CD4-positive, alpha-beta T cell treated with Interleukin-10 for 1 hour (primary cell): ENCODE measurements at regions not wholly inside any gene's neighbourhood (a gene's known extent, or its start where the extent isn't known, plus 50 kb on each side); places are given as distances from the start of the nearest gene placed in this dataset.
"Not testable (repeated sequence)": the region's sequence is repeated elsewhere in the genome, so short reads cannot be mapped to it uniquely, and the experiment has no call there.

Source experiments
- DNase-seq: peaks from one replicate; pipeline ENCODE4 v3.0.0-alpha.2; 2020

DNA sequence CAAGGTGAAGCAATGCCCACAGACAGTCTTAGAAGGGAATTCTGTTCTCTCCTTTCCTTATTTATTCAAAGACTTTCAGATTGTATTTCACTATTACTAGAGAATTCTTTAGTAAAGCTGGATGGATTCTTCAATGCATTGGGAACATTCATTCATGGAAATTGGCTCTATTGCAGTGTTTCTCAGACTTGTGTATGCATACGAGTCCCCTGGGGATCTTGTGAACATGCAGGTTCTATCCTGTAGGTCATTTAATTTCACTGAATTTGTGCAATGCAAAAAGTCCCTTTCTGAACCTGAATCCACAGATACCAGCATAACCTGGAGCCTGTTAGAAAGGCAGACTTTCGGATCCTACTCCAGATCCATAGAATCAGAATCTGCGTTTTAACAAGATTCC, 160.9 kb upstream of the AHI1 start:
- DNase-seq = no peak

DNA sequence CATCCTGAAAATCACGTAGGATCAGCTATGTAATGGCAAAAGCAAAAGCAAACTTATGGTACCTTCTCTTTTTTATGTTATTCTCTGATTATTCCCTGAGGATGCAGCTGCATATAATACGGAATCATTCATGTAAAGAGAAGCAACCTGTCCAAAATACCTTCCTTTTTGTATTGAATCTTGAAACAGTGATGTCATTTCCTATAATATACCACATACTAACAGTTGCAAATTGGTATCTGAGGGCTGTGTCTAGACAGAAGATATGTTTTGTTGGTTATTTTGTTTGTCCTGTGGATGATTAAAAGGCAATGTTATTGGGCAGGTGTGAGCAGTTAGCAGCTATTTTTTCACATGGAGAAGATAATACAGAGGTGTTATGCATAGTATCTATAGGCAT, 161.4 kb upstream of the AHI1 start:
- no peak for DNase-seq

DNA sequence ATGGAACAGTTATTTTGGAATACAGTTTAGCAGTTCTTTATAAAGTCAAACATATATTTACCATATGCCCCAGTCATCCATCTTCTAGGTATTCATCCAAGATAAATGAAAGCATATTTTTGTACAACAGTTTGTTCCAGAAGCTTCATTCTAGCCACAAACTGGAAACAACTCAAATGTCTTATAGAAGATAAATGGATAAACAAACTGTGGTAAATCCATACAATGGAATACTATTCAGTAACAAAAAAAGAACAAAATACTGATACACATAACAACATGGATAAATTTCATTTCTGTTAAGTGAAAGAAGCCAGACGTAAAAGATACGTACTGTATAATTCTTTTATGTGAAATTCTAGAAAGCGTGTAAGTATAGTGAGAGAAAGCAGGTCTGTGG, 167.0 kb upstream of the AHI1 start:
- no peak for DNase-seq

DNA sequence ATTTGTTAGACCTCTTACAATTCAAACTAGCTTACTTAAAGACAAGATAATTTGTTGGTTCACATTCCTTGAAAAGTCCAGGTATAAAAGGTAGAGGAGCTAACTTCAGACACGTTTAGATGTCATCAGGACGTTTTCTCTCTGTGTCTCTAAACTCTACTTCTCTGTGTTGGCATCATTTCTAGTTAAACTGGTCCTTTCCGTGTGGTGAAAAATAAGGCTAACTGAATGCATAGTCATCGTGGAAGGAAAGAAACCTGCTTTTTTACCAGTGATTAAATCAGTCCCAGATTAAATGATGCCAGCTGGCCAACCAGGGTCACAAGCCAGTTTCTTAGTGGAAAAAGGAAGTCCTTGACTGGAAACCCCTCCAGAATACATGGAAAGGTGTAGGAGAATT, 168.4 kb upstream of the AHI1 start:
- no peak for DNase-seq

DNA sequence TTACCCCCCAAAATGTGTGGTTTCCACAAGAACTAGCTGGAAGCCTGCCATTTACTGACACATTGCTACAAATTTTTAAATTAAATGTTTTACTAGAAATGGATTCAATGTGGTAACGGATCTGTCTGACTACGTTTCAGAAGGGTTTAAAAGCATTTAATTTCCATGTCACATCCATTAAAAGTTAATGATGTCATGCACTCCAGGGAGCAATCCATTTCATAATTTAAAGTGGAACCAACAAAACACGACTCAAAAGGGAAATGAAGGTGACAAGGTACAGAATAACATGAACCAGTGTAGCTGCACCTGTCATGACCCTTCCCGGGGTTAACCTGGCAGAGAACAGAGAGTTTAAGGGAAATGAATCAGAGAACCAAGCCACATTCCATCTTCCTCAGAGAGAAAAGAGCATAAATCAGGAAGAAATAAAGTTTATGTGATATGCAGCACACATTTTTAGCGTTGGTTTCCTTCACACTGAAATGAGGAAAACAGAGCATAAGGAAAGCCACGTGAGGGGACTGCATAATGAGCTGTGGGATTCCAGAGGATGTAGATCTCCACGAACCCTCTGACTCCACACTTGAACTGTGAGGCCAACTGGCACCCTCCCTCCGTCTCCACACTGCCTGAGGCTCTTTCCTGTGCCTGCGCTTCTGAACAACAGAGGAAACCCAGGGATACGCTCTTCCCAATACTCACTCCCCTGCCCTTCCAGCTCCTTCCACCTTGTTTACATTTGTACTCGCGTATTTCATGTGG, 170.3 kb upstream of the AHI1 start:
- DNase-seq = no peak

DNA sequence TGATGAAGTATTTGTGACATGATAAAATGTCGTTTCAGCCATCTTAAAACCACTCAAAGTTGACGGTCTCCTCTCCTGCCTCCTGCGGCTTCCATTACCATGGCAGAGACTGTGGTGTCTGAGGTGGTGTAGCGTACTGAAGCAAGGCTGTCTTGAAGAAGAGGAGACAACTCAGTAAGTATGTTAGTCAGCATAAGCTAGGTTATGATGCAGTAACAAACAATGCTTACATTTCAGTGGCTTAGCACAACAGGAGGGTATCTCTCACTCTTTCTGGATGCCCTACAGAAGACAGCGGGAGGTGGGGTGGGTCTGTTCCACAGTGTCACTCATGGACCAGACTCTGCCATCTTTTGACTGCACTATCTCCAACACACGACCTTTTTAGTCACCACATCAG, 174.7 kb upstream of the AHI1 start:
- DNase-seq = no peak

DNA sequence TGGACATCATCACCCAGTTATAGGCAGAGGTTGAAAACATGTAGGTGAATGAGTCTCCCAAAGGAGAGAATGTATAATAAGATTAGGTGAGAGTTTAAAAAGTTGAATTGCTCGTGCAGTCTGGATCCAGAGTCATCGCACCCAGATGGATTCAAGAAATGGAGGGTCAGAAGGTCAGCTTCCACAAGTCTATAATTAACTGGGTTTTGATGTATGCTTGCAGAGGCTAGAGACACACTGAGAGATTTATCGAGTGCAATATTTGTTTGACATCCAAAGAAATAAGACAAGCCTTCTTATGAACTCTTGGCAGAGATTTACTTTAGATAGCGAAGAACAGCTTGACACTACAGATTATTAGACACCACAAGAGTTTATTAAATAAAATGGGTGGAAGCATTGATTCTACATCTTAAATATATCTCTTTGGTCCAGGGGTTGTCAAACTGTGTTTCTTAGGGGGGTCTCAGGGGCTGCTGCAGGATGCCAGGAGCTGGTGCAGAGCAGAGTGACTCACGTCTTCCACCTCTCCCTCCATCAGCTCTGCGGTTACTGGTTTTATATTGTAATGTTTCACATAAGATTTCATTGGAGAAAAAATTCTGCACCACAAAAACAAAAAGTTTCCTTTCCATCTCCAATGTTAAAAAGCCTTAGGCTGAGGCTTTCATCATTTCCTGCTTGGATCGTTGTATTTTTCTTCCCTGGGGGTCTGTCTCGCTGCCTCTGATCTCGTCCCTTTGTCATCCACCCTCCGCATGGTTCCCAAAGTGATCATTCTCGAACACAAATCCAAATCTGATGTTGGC, 176.2 kb upstream of the AHI1 start:
- no peak for DNase-seq

DNA sequence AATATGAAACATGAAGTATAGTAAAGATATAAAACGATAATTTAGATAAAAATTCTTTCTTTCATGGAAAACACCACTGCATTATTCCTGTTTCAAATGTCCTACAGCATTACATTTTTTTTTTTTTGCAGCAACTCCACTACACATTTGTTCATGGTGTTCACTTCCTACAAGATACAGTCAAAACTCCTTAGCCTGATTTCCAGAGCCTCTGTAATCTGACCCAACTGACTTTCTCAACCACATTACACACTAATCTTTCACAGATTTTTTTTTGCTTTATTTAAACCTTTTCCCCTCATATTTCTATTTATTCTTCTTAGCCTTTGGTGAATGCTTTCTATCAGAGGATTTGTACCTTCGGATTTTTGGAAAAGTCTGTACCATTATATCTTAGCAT, 176.5 kb upstream of the PDE7B start:
- no peak for DNase-seq

DNA sequence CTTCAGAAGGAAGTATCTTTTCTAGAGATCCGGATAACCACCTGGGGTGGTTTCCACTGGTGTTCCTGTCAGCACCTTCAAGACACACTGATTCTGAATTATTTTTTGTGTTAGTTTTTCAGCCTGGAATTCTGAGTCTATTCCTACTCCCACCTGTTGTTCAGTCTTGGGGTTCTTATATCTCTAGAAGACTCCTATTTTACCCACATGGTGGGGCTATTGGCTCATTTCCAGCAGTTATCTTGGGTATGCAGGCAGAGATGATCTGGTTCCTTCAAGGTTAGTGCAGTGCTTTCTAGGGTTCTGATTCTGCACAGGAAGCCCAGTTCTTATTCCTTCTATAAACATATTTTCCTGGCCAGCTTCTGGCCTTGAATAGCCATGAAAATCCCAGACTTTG, 175.6 kb upstream of the PDE7B start:
- peak; percentile 63 for DNase-seq

DNA sequence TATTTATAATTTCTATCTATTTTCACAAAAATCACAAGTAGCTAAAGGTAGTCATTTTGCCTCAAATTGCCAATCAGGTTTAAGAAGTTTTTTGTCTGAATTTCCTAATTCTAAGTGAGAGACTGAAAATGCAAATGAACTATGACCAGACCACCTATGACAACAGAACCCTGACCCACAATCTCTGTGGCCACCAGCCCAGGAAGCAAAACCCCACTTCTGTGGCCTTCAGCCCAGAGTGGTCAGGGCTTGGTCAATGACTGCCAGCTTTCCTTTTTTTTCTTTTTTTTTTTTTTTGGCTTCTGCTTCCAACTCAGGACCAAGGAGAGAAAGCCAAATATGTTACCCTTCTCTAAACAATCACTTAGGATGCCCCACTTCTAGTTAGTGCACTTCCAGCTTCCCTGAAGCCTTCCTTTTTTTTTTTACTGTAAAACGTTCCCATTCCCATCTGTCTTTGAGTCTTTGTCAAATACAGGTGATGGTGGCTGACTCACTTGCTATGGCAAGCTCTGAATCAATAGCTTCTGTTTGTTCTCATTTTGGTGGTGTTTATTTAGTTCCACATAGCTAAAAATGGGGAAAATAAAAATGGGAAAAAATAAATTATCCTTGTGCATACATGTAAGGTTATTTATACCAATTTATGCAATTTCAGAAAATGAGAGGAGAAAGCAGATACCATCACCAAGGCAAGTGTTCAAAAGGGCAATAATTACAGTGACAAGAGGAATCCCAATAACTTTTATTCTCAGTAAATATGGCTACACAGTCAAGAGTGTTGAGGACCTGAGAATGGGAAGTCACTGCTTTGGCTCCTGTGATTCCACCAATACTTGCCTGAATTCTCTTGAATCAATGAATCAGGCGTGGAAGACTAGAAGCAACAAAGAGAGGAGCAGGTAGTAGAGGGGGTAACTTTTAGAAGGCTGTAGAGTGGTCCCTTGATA, 170.3 kb upstream of the PDE7B start:
- no peak for DNase-seq

DNA sequence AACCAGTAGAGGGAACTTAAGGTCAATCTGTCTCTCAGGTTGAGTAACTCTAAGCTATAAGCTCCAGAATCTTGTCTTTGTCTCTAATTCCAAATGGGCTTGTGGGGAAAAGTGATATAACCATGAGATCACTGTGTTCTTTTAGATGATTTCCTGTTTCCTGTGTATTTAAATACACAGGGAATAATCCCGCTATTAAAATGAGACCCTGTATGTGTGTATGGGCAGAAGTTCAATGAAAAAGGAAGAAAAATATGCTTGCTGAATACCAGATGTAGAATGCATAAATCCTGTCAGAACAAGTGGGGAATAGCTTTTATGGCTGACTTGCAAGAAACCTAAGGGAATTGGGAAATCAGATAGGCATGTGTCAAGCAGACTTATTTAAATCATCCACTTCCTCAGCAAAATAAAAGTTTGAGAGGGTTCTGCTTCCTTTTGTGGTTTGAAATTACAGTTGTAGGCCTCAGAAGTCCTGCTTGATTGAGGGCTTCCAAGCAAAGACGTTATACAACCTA, 164.7 kb upstream of the PDE7B start:
- no peak for DNase-seq

DNA sequence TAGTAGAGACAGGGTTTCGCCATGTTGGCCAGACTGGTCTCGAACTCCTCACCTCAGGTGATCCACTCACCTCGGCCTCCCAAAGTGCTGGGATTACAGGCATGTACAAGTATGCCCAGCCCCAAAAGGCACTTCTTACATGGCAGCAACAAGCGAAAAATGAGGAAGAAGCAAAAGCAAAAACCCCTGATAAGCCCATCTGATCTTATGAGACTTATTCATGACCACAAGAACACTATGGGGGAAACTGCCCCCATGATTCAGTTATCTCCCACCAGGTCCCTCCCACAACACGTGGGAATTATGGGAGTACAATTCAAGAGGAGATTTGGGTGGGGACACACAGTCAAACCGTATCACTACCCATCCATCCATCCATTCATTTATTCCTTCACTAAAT, 163.0 kb upstream of the PDE7B start:
- not testable (repeated sequence) for DNase-seq

DNA sequence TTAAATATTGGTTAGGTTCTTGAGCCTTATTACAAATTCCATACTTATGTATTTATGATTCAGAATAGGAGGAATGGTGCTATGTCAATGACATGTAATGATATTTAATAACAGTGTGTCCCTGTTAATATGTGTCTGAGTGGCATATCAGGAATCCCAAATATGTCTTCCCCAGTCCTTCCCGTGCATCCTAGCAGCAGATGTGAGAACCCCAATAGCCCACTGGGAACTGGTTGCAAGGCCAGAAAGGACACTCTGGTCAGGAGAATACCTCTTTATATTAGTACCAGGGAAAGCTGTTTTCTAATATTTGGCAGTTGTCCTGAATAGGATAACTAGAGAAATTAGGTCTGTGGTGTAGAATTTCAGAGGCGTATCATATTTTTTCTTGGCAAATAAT, 159.1 kb upstream of the PDE7B start:
- no peak for DNase-seq

DNA sequence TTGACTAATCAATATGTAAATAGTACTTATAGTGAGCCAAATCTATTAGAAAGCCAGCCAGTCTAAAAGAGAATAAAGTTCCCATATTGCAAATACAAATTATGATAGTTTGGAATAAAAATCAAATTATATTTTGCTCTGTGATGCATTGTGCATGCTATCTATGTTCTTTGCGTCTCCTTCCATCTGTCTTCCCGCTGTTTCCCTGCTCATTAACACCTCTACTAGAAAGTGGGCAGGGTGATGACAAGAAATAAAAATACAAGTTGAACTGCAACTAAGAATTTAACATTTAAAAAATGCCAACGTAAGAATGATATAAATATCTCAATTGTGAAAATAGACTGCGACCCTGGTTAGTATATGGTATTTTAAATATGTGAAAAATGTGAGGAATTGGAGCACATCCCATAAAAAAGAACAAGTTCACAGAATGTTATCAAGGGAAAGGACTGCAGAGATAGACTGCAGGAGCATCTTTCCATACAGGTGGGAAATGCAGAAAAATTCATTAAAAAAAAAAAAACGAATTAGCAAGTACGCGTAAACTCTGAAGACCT, 157.6 kb upstream of the PDE7B start:
- no peak for DNase-seq

DNA sequence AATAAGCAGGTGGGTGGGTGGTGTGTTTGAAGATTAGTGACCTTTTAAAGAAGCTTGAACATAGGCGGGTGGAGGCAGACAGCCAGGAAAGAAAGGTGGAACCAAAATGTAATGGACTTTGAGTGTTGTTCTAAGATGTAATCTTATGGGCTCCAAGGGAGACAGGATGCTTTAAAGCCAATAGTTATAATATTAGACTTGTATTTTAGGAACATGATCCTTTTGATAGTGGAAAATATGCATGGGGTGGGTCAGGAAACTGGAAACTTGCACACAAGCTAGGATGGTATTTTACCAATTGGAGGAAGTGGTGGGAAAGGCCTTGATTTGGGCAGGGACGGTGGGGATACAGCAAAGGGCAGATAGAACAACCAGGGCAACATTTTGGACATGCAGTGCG, 151.8 kb upstream of the PDE7B start:
- no peak for DNase-seq

DNA sequence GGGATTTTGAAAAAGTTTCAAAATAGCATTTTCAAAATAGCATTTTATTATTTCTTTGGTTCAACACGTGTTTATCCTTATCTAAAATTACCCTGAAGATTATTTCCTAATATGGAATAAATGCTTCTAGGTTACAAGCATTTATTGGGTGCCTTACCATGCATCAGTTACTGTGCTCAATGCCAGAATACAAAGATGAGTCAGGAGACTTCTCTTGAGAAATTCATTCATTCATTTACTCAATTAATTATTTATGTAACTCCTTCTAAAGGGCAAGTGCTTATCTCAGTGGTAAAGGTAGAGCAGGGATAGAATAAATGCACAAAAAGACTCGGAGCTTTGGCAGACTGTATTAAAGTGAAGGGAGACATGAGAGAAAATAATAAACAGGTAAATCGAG, 150.1 kb upstream of the PDE7B start:
- no peak for DNase-seq

DNA sequence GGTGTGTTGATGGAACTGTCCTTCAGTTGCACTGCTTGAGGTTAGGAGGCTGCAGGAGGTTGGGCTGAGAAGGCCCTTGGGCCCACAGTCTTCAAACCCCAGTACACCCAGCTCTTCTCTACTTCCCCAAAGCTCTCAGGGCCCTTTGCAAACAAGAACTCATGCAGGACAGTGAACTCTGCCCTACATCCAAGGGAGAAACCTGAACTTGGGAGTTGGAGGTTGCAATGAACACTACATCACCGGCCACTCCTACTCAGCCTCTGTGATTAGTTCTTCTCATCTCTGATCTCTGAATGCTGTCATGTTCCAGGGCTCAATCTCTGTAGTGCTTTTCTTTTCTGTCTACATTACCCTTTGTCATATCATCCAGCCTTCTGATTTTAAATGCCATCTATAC, 148.5 kb upstream of the PDE7B start:
- DNase-seq = no peak

DNA sequence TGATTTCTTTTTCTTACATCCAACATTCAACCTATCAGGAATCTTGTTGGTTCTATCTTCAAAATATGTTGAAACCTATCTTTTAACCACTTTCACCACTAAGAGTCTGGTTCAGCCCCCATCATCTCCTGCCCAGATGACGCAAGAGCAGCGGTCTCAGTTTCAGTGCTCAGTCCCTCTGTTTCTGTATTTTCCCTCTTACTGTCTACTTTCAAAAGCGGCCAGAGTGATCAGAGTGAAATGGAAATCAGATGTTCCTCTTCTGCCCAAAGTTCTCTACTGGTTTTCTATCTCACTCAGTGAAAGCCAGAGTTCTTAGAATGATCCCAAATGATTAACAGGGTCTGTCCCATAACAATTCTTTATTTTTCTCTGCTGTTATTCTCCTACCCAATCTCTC, 147.9 kb upstream of the PDE7B start:
- DNase-seq = no peak

DNA sequence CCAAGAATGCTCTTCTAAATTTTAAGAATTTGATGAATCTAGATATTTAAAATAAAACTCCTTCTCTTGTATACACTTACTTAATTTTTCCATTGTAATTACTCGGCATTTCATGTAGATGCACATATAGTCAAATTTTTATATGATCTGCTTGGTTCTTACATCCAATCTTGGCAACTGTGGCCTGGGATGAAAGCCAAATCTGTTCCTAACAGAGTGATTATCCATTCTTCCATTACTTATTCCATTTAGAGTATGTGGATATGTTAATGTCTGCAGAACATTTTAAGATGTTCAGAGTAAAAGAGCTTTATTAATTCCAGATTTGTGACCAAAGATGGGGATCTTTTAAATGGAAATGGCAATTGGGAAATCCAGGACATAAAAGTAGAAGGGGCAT, 144.1 kb upstream of the PDE7B start:
- DNase-seq = no peak

DNA sequence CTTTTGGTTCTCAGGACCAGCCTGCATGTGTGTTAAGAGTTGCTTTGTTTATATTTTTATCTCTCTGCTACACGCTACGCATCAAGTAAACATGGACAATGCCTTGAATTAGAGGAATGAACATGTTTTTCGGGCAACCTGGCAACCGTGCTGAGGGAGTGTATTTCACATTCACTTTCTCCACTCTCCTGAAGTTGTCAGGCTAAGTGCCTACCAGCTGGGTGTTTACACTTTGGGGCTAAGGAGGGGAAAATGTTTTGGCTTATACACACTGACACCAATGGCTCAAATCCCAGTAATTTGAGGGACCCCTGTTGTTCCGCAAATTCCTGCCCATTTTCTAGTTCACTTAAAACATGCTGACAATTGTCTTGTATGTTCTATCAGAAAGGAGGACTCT, 141.5 kb upstream of the PDE7B start:
- DNase-seq = no peak

DNA sequence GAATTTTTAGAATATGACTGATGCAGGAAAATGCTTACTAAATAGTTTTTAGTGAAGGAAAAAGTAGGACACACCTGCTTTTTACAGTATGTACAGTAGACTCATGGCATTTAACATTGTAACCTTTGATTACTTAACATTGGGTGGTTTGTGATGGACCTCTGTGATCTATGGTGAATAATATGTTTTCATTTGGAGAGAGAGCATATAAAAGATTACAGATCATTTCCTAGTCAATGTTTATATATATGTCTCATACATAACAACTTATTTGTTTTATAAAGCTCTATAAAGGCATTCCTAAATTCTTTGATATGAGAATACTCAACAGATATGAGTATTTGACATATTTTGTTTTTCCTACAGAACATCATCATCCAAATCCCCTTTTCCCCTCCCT, 129.3 kb upstream of the PDE7B start:
- no peak for DNase-seq

DNA sequence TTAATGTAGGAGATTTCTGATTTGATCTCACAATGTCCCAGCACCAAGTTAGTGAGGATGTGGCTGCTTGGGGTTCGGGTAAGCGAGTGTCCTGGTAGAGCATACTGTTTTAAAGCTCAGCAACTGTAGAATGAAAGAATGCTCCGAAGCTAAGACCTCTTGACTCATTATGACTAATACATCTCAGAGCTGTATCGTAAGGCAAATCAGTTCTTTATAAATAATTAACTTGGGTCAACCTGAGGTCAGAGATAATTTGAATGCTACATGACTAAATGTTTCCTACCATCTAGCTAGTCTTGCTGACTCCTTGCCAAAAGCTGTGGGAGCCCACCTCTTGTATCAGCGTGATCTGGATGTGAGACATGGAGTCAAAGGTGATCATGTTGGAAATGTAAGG, 128.8 kb upstream of the PDE7B start:
- DNase-seq = no peak

DNA sequence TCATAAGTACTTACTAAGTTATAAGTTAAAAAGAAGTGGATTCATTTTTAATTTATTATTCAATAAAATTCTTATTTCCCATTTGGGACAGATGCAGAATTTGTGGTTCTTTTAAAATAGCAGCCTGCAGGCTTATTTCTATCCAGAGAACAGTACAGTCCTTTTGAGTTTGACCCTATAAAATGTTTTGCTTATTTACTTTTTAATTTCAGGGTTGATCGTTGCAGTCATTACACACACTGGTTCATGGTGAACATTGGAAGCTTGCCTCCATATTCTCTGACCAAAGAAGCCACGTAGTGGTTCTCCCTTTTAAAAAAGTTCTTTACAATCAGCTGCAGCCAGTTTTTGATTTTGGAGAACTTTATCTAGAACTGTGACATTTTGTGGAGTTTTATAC, 122.9 kb upstream of the PDE7B start:
- no peak for DNase-seq
